GM21737 (cell line): ENCODE measurements at regions not wholly inside any gene's neighbourhood (a gene's known extent, or its start where the extent isn't known, plus 50 kb on each side); places are given as distances from the start of the nearest gene placed in this dataset.

Source experiments
- ATAC-seq: cut with Tn5 transposase; IDR thresholded peaks from one replicate; pipeline ENCODE4 v1.9.1; 2021; ENCODE audit warnings: mild to moderate bottlenecking, moderate library complexity; ENCODE audit not compliant: unreplicated experiment

GRCh38 chr10:7027913-7028808 is 382.7 kb downstream of the SFMBT2 start:
- ATAC-seq: no peak

- no peak for ATAC-seq
Measured at GRCh38 chr10:7027237-7027912, 383.5 kb downstream of the SFMBT2 start.

- ATAC-seq: no peak
Measured at GRCh38 chr10:7026818-7027217, 384.0 kb downstream of the SFMBT2 start.

GRCh38 chr10:7025296-7025695 is 385.5 kb downstream of the SFMBT2 start:
- ATAC-seq: no peak

- no peak for ATAC-seq
Measured at GRCh38 chr10:7015457-7015856, 395.4 kb downstream of the SFMBT2 start.

- no peak for ATAC-seq
Measured at GRCh38 chr10:7014721-7015120, 396.1 kb downstream of the SFMBT2 start.

GRCh38 chr10:7011994-7012393 is 398.8 kb downstream of the SFMBT2 start:
- ATAC-seq: no peak

- ATAC-seq: no peak
Measured at GRCh38 chr10:7008645-7009044, 402.2 kb downstream of the SFMBT2 start.

- no peak for ATAC-seq
Measured at GRCh38 chr10:7007600-7008190, 403.1 kb downstream of the SFMBT2 start.

GRCh38 chr10:7006566-7006965 is 404.3 kb downstream of the SFMBT2 start:
- ATAC-seq: no peak

- ATAC-seq: no peak
Measured at GRCh38 chr10:7003831-7004395, 406.9 kb downstream of the SFMBT2 start.

- ATAC-seq: no peak
Measured at GRCh38 chr10:7000061-7000460, 410.8 kb downstream of the SFMBT2 start.

- ATAC-seq: no peak
Measured at GRCh38 chr10:6999232-6999925, 411.5 kb downstream of the SFMBT2 start.

GRCh38 chr10:6997509-6997908 is 413.3 kb downstream of the SFMBT2 start:
- no peak for ATAC-seq

GRCh38 chr10:6996431-6996830 is 414.4 kb downstream of the SFMBT2 start:
- no peak for ATAC-seq

GRCh38 chr10:6995831-6996230 is 415.0 kb downstream of the SFMBT2 start:
- no peak for ATAC-seq

- no peak for ATAC-seq
Measured at GRCh38 chr10:6995341-6995740, 415.3 kb upstream of the PRKCQ start.

- no peak for ATAC-seq
Measured at GRCh38 chr10:6990891-6991290, 410.8 kb upstream of the PRKCQ start.

- no peak for ATAC-seq
Measured at GRCh38 chr10:6988654-6989053, 408.6 kb upstream of the PRKCQ start.

GRCh38 chr10:6987536-6987945 is 407.5 kb upstream of the PRKCQ start:
- no peak for ATAC-seq

GRCh38 chr10:6986927-6987326 is 406.9 kb upstream of the PRKCQ start:
- ATAC-seq: no peak
